MM.1S (cell line): ENCODE measurements at regions not wholly inside any gene's neighbourhood (a gene's known extent, or its start where the extent isn't known, plus 50 kb on each side); places are given as distances from the start of the nearest gene placed in this dataset.

Experiments
- EZH2 ChIP-seq: fragments of 300-600 bp; sonication (generic); optimal IDR thresholded peaks from 2 replicates; pipeline ENCODE3; 2017; ENCODE audit warnings: low read depth, mild to moderate bottlenecking, antibody characterized with exemption, low read length, mixed read lengths
- EZH2phosphoT487 ChIP-seq: fragments of 300-600 bp; sonication (generic); IDR thresholded peaks from 2 replicates; pipeline ENCODE4 v1.6.1; 2018; ENCODE audit warnings: antibody characterized with exemption, low read length
- TF ChIP-seq, protein P1 (sequence below): fragments of 300-600 bp; sonication (generic); IDR thresholded peaks from 2 replicates; pipeline ENCODE4 v1.5.1; 2016; ENCODE audit warnings: antibody characterized with exemption, low read length, mixed read lengths

GRCh38 chr2:35447821-35448220 is 907.8 kb upstream of the CRIM1 start:
- TF ChIP-seq, protein P1, sequence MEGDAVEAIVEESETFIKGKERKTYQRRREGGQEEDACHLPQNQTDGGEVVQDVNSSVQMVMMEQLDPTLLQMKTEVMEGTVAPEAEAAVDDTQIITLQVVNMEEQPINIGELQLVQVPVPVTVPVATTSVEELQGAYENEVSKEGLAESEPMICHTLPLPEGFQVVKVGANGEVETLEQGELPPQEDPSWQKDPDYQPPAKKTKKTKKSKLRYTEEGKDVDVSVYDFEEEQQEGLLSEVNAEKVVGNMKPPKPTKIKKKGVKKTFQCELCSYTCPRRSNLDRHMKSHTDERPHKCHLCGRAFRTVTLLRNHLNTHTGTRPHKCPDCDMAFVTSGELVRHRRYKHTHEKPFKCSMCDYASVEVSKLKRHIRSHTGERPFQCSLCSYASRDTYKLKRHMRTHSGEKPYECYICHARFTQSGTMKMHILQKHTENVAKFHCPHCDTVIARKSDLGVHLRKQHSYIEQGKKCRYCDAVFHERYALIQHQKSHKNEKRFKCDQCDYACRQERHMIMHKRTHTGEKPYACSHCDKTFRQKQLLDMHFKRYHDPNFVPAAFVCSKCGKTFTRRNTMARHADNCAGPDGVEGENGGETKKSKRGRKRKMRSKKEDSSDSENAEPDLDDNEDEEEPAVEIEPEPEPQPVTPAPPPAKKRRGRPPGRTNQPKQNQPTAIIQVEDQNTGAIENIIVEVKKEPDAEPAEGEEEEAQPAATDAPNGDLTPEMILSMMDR: no peak
- TF ChIP-seq EZH2: no peak
- TF ChIP-seq EZH2phosphoT487: no peak
